Muscle of arm (tissue), 1 donor: ENCODE measurements at regions not wholly inside any gene's neighbourhood (a gene's known extent, or its start where the extent isn't known, plus 50 kb on each side); places are given as distances from the start of the nearest gene placed in this dataset.

ENCODE experiments used
- DNase-seq: peaks from one replicate; pipeline ENCODE4 v3.0.0-alpha.2; 2013

DNA sequence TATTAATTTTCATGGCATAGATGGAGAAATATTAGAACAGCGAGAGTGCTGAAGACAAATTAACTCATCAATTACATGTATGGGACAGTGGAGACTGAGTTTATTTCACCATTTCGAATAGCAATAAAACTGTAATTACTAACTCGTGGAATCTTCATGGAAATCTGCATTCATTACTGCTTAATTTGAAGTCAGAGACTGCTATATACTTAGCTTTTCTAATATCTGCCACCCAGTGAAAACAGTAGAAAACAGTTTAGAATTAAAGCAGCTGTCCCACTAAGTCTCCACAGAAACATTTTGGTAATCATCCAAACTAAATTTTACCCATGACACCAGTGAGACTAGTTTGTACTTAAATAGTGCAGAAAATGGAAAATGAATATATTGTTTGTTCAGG lies 56.8 kb downstream of the IZUMO3 start:
- DNase-seq, result no peak

DNA sequence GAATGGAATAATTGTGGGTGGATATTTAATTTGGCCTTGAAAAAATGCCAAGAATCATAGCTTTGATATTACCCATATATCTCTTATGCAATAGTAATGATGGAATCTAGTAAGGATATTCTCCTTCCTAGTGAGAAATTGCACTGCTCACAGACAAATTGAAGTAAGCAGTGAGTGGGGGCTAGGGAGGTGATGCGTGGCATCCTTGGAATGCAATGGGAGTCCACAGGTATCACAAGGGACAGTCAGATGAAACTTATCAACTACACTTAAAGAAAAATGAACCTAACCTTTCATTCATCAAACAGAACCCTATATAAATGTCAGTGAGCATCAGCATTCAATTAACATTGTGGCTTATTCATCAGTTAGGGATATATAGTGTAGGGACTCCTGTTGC lies 57.8 kb downstream of the IZUMO3 start:
- no peak for DNase-seq

DNA sequence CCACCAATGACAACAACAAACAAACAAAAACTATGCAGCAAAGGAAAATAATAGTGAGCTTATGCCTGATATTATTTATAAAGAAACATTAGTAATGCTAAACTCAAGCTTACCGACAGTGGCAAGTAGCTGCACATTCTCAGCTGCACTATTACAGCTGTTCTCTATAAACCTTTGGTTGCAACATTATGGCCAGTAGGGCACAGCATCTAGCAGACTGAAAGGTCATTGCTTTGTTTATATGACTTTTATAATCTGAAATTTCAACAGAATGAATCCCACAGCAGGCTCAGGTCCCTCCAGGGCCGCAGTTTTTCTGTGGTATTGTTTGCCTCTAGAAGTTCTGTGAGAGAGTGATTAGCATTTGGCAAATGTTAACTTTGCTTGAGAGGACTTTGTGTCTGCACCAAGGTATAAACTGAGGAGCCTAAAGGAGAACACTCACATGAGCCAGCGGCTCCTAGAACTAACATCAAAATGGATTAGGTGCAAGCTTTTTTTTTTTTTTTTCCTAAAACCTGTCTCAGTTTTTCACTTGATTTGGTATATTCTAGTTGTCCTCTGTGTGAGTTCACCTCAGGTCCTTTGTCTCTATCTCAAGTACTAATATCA lies 58.3 kb downstream of the IZUMO3 start:
- DNase-seq, result no peak

DNA sequence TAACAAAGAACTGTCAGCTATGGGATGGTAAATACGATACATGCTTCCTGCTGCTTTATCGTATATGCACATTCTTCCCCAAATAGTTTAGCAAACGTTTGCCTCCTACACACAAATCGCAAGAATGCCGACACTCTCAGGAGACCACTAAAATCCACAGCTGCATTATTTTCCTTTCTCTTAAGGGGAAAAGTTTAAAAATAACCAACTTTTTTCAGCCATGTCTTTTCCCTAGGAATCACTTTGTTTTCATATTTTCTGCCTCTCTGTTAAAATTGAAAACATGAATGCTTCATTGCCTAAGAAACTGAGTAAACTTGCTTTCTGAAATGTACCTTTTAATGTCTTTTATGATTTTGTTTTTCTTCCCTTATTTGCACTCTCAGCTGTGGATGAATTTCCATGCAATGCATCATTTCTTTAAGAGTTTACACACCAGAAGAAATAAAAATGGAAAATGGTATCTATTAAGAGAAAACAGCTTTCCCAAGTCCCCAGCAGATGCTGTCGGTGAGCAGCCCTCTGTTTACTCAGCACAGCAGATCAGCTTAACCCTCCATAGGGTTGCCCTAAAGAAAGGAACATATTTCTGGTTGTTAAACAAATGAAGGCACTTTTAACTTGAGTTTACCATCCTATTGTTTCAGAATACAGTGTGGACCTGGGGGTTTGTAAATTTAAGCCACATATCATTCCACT lies 66.2 kb downstream of the IZUMO3 start:
- peak; percentile 76 for DNase-seq

DNA sequence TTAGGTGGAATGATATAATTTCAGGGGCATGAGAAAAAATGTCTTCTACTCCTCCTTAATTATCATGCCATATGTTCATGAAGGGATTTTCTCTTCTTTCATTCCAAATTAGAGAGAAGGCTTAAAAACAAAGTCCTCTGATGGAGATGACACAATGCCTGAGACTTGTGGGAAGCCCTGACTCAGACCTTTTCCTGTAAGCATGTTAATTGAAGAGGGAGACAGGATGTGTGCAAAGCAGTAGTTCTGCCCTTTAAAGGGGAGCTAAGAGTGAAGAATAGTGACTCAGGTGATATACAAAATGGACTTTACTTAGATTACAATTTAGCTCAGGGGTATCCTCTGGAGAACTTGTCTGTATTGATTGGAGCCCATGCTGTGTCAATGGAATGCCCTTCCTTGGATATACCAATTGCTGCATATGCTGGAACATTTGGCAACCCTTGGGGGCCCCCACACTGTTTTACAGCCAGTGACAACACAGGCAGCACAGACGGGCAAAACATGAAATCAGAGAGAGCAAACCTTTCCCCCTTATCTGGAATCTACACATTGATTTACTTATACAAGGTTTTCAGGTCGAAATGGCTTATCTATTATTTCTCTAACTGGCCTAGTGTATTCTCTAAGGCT lies 81.3 kb downstream of the IZUMO3 start:
- DNase-seq, result no peak

DNA sequence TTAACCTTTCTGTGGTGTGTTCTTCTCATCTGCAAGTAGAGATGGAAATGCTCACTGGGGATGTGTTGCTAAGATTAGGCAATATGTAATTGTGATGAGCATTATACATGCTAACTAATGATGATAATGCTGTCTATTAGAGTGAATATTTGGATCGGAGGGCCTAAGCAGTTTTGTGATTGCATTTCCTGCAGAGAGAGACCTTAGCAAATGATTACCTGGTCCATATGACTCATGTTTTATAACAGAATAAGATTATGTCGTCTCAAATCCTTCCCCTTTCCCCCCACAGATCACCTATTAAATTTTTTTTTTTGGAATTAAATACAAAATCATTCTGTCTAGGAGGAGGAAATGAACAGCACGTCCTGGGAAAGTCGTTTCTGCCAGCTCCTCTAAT lies 82.7 kb downstream of the IZUMO3 start:
- DNase-seq, result no peak

DNA sequence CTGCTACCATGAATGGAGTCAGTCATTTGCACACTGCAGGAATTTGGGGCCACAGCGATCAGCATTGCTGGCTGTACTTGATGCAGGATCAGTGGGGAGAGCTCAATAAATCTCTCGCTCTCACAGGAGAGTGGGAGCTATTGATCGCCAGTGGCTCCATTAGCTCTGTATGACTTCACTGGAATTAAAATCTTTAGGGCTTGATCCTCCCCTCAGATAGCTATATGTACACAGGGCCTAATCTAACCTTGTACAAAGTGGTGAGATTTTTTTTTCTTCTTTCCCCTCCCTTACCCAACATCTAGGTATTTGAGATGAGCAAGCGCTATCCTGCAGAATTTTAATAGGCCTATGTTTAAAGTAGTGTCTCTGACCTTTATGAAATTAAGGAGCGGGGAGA lies 84.9 kb downstream of the IZUMO3 start:
- DNase-seq, result no peak

DNA sequence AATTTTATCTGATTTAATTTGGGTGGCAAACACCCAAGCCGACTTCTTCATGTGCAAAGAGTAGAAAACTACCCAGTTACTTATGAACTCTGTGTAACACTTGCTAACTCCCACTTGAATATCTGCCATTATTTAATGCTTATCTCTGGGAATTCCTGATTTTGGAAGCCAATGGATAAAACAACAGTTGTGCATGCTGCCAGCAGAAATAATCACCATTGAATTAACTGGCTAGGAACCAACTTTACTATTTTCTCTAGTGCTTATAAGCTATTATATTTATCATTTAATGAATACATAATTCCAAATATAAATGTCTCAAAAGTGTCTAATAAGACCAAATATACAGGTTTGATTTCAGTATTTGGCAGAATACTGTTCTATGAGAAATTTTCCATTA lies 85.7 kb downstream of the IZUMO3 start:
- peak; percentile 56 for DNase-seq

DNA sequence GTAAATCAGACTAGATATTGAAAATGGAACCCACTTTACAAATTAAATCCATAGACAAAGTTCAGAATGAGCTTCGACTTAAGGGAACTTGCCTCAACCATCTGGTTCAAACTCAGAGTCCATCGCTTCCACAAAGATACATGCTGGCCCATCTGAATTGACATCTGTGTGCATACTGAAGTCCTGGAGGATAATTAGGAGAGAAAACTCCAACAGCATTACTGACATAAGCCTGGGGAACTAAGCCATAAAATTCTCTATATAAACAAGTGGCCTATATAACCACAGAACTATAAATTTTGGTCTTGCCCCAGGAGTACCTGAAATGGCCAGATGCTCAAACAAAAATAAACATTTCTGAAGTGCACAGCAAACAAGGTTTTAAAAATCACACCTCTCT lies 94.4 kb downstream of the IZUMO3 start:
- DNase-seq, result no peak

DNA sequence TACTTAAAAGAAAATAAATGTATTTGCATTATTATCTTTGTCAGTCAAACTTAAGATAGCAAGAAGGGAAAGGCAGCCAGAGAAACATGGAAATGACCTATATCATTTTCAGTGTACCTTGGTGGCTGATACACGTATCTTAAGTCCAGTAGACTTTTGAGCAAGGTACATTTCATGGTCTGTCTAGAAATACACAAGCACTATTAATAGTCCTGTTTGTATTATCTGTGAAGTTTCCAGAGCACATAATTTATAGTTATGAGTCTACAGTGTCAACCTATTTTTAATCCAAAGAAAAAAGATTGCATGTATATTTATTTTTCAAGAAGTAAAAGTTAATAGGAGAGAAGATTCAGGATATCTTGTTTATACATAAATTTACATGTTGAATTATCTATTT lies 95.7 kb downstream of the IZUMO3 start:
- DNase-seq, result no peak

DNA sequence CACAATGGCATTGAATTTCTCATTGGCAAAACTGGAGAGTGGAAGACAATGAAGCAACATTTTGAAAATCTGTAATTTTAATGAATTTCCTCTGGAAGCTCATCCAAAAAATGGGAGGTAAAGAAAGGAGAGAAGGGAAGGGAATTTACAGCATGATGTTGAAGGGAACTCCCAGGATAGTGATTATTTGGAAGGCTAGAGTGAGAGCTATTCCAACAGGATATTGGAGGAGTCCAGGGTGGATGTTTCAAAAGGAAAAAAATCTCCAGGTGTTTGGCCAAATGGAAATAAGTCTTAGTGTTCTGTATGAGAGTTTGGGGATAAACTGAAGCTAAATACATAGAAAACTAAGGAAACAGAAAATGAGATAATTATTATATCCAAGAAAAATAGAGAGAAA lies 106.2 kb downstream of the IZUMO3 start:
- DNase-seq, result peak; percentile 84

DNA sequence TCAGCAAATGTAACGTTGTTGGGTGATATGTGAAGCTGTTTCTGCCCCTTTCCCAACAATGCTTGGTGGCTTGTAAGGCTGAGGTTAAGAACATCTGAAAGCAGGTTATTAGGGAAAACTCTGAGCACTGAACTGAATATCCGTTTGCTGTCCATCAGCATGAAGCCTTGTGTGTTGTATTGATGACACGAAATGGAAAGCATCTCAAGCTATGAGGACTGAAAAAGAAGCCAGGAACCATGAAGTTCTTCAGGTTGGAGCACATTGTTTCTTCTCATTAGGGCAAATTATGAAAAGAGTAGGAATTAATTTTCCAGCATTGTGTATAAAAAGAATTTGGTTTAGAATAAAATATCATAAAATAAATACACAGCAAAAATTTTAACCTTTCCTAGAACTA lies 106.8 kb downstream of the IZUMO3 start:
- peak; percentile 25 for DNase-seq

DNA sequence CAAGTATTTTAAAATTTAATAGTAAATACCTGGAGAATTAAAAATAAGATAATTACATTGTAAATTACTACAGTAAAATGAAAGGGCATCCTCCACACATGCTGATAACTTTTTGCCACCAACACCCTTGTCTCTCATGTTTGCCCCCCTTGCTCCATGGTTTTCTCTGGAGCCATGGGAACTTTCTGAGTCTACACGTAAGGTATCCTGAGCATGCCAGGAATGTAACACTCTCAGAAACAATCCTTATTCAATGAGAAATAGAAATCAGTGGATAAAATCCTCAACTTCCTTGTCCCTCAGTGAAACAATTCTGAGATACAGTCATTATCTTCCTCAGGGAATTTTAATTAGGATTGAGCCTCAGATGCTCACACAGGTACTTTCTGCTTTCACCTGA lies 108.9 kb downstream of the IZUMO3 start:
- DNase-seq, result no peak

DNA sequence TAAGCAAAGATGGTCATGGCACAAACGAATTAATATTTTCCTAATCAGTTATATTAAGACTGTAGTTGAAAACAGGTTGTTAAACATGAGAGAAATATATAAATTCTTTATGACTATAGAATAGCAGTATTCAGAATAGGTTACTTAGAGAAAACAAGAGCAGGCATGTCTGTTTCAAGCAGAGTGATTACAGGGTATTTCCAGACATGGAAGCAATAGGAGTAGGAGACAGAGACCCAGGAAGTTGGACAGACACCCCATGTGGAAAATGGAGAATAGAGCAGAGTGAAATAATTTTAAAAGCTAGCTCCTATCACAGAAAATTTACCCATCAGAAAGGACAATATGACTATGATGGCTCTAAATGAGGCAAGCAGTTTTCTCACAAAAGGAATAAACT lies 111.5 kb downstream of the IZUMO3 start:
- DNase-seq, result no peak

DNA sequence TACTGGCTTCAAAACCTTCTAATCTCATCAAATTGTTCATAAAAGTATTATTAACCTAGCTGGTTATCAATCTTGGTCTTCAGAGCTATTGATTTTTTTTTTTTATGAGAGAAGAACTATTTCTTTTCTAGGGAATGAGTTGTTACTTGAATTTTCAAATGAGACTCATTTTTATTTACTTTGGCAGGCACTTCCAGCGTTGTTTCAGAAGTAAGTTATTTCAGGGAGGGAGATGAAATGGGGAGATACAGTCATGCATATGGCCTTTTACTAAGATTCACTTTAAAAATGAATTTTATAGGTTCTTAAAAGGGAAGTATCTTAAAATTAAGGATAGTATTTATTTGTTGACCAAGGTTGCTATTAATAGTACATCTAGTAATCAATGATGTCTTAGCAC lies 129.6 kb downstream of the IZUMO3 start:
- no peak for DNase-seq

DNA sequence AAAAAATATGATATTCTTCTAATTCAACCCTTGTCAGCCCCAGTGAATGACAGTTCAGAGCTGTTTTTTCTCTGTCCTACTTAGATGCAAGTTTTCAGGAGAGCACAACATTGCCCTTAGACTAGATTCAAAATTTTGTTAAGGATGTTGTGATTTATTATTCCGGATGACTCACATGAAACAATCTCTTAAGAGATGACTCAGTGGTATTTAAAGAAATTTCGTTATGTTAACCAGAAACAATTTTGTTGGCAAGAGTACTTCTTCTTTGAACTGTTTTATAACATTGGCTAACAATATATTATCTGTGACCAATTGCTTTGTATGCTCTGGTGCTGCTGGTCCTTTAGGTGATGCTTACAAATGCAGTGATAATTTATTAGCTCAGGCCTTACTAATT lies 132.0 kb downstream of the IZUMO3 start:
- no peak for DNase-seq

DNA sequence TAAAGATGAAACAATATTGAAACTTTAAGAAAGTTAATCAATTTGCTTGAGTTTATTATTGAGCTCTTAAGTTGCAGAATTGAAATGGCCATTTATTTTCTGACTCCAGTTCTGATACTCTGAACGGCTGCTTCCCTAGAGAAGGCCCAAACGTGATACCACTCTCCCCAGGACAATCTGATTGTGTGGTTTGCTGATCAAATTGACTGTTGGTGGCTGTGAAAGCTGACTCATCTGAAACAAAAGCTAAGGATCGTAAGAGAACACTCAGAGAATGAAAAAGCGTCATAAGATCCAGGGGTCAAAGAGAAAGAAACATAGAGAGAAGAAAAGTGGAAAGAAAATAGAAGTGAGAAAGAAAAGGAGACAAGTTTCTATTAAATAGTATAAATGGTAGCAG lies 147.2 kb downstream of the IZUMO3 start:
- no peak for DNase-seq

DNA sequence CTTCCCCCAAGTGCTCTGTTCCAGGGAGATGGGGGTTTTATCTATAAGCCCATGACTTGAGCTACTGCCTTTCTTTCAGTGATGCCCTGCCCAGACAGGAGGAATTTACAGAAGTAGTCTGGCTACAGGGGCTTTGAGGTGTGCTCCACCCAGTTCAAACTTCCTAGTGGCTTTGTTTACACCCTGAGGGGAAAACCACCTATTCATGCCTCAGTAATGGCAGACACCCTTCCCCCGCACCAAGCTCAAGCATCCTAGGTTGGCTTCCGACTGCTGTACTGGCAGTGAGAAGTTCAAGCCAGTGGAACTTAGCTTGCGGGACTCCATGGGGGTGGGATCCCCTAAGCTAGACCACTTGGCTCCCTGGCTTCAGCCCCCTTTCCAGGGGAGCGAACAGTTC lies 154.6 kb downstream of the IZUMO3 start:
- DNase-seq, result no peak

DNA sequence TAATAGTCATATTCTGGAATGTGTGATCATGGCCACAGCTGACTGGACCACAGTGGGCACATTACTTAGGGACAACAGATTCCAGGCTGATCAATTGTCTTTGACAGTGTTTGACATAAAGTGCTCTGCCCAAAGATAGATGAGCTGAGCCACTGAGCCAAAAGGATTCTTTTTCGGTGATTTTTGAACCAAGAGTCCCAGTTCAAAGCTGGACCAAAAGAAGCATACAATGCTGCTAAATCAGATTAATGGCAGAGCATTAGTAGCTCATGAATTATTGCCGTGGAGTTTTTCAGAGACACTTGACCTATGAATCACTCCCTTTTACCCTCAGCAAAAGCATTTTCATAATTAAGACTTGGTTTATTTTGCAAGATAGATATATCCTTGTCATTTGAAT lies 160.6 kb downstream of the IZUMO3 start:
- DNase-seq, result no peak

DNA sequence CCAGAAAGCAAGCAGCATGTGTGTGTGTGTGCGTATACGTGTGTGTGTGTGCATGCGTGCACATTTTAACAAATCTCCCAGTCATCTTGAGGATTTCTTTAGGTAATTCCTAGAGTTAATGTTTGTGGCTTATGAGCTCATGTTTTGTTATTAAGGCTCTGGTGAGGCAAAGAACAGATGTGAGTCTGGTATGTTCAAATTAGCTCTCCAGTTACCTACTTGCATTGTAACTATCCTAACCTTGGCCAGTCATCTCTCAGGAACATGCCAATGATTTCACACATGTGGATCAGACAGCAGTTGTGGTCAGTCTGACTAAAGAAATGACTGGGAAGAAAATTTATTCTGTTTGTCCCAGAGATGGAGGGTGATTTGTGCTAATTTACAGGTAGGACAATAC lies 163.1 kb downstream of the IZUMO3 start:
- peak; percentile 23 for DNase-seq

DNA sequence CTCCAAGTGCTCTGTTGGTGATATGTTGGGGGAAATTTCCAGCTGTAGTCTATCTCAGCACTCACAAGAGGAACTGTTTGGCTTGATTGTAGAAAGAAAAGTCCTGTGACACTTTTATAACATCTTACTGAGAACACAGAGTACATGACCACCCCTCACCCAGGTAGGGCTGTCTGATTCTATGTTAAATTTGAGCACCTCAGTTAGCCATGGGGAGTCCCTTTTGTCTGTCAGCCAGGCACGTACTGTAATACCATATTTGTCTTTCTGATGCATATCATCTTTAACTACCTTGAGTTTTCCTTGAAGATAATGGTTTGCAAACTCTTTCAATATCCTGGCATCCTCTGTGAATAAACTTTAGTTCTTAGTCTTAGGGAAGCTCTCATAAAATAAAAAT lies 164.5 kb downstream of the IZUMO3 start:
- DNase-seq, result no peak

DNA sequence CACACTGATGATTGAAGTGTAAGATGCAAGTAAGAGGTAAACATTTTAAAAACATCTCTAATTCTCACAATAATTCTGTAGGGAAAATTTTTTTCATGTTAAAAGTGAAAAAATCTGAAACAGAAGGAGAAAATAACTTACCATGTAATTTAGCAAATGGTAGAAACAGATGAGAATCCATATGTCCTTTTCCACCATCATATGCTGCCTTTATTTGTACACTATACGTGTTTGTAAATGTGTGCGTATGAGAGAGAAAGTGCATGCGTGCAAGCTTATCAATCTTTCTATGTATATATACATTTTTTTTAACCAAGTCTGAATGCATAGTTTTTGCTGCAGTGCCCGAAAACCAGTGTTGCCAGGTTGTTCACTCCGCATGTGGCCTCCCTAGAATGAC lies 186.7 kb downstream of the IZUMO3 start:
- DNase-seq, result no peak

DNA sequence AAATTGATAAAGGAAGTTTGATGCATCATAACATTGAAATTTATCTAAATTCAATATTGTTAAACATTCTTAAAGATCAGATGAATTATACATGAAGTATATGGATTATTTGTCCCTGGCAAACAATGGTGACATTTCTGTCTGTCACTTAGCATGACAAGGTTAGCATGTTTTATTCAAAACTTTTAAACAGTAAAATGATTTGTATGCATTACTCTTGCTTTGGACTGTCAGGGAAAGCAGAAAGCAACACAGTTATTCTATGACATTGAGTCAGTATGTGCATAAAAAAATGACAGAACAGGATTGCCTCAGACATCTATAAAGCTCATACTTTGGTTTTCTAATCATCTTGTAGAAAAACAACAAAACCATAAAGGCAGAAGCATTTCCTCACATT lies 193.7 kb downstream of the IZUMO3 start:
- DNase-seq, result no peak

DNA sequence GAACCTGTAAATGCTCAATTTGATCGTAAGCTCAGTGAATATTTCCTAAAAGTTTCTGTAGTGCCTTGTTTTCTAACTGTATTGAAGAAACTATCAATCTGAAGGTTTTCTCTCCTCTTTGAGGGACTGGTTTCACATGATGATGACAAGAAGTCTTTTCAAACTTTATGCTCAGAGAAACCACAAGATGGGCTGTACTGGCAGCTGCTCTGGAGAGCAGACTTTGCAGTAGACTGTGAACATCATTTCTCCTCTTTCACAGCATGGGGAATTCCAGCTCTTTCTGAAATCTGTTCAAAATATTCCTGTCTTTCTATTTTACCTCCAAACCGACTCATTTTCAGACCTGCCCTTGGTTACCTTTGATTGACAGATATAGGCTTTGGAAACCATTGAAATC lies 194.4 kb downstream of the IZUMO3 start:
- DNase-seq, result no peak
